ENCODE measurements at regions not wholly inside any gene's neighbourhood (a gene's known extent, or its start where the extent isn't known, plus 50 kb on each side); places are given as distances from the start of the nearest gene placed in this dataset.

GRCh38 chr2:83573060-83573459, 886.0 kb downstream of the SUCLG1 start:
- POLR2A ChIA-PET, result no interaction called here
- WGBS (ENCODE audit: missing lambda C conversion rate), result 81% methylated on average over 5 of the region's 5 CpGs
- no peak for FAIRE-seq

GRCh38 chr2:83572400-83572799, 886.7 kb downstream of the SUCLG1 start:
- POLR2A ChIA-PET, result no interaction called here
- CTCF ChIA-PET, result no interaction called here
- no peak overlapping the region for H3K4me3 ChIP-seq
- no peak overlapping the region for H3K4me2 ChIP-seq
- FAIRE-seq, result no peak
- ATAC-seq, result no peak
- TF ChIP-seq FOXS1 (CRISPR knock-in tag; IDR thresholded peaks at IDR 0.05) (no peak), BHLHE40 (IDR thresholded peaks at IDR 0.05; ENCODE audit: low read depth, low read length) (no peak), SMC3 (IDR thresholded peaks at IDR 0.05) (no peak), CHD2 (IDR thresholded peaks at IDR 0.05; ENCODE audit: low read length, partially characterized antibody) (no peak), BCL3 (IDR thresholded peaks at IDR 0.05) (no peak), CEBPB (IDR thresholded peaks at IDR 0.05) (no peak), JUN (IDR thresholded peaks at IDR 0.05) (no peak), HES2 (IDR thresholded peaks at IDR 0.05) (no peak), ZNF302 (CRISPR knock-in tag; IDR thresholded peaks at IDR 0.05) (no peak), NFE2L2 (conservative IDR thresholded peaks at IDR 0.05; ENCODE audit: low read length) (no peak), RCOR1 (IDR thresholded peaks at IDR 0.05; ENCODE audit: low read depth, low read length) (no peak), MAX (IDR thresholded peaks at IDR 0.05) (no peak), ZSCAN20 (CRISPR knock-in tag; IDR thresholded peaks at IDR 0.05) (no peak), E2F6 (IDR thresholded peaks at IDR 0.05; ENCODE audit: borderline replicate concordance, low read depth) (no peak), ATOH8 (CRISPR knock-in tag; IDR thresholded peaks at IDR 0.05; ENCODE audit: low read depth) (no peak)
- no peaks in the 10 kb centered on the region for H3K4me1 ChIP-seq
- no peak for DNase-seq (ENCODE audit: low read depth in 1 of 2, low spot score in 1 of 2)
- 23% methylated on average over 3 of the region's 3 CpGs for WGBS (ENCODE audit: missing lambda C conversion rate)
- H3K9me3 ChIP-seq, result no peaks in the 10 kb centered on the region; the same call in 2 of the 3 replicates
- no peak overlapping the region for H3K27ac ChIP-seq

More at GRCh38 chr2:83573060-83573459, 886.0 kb downstream of the SUCLG1 start:
- no peaks in the 10 kb centered on the region; the same call in 2 of the 3 replicates for H3K9me3 ChIP-seq
- ATAC-seq (no peak), DNase-seq (ENCODE audit: low read depth in 1 of 2, low spot score in 1 of 2) (no peak)
- no peak overlapping the region for H3K4me2 ChIP-seq
- CTCF ChIA-PET, result no interaction called here
- no peaks in the 10 kb centered on the region for H3K4me1 ChIP-seq
- no peak overlapping the region for H3K4me3 ChIP-seq
- H3K27ac ChIP-seq, result no peak overlapping the region
- no peak for TF ChIP-seq EP300 (IDR thresholded peaks at IDR 0.05)
- TF ChIP-seq MAFK (IDR thresholded peaks at IDR 0.05; ENCODE audit: partially characterized antibody), result peak; percentile 73
- TF ChIP-seq CHD2 (IDR thresholded peaks at IDR 0.05; ENCODE audit: low read length, partially characterized antibody), result no peak

- DNase-seq (ENCODE audit: low read depth in 1 of 2, low spot score in 1 of 2) (no peak), ATAC-seq (no peak), FAIRE-seq (no peak)
- no peaks in the 10 kb centered on the region for H3K4me1 ChIP-seq
- no peak overlapping the region for H3K4me3 ChIP-seq
- CTCF ChIA-PET, result no interaction called here
- TF ChIP-seq MAFK (IDR thresholded peaks at IDR 0.05; ENCODE audit: partially characterized antibody) (no peak), ZC3H11A (IDR thresholded peaks at IDR 0.05) (no peak), ZSCAN20 (CRISPR knock-in tag; IDR thresholded peaks at IDR 0.05) (no peak), RNF2 (IDR thresholded peaks at IDR 0.05; ENCODE audit: borderline replicate concordance, low read depth) (no peak), HOXB13 (CRISPR knock-in tag; IDR thresholded peaks at IDR 0.05; ENCODE audit: low read depth) (no peak), ATOH8 (CRISPR knock-in tag; IDR thresholded peaks at IDR 0.05; ENCODE audit: low read depth) (no peak), MYC (IDR thresholded peaks at IDR 0.05; ENCODE audit: borderline replicate concordance, low read length) (no peak), BCL3 (IDR thresholded peaks at IDR 0.05) (no peak), JUNB (IDR thresholded peaks at IDR 0.05) (no peak), GATA3 (IDR thresholded peaks at IDR 0.05; ENCODE audit: borderline replicate concordance) (no peak), SREBF2 (IDR thresholded peaks at IDR 0.05) (no peak), KDM1A (IDR thresholded peaks at IDR 0.05; ENCODE audit: low read depth) (no peak), POLR2AphosphoS2 (conservative IDR thresholded peaks at IDR 0.05; ENCODE audit: low read length) (no peak), FOSB (CRISPR knock-in tag; IDR thresholded peaks at IDR 0.05) (no peak), CBX8 (IDR thresholded peaks at IDR 0.05) (no peak), KDM5A (IDR thresholded peaks at IDR 0.05) (no peak), CHD4 (IDR thresholded peaks at IDR 0.05; ENCODE audit: borderline replicate concordance) (no peak), POLR2A (IDR thresholded peaks at IDR 0.05; ENCODE audit: low read length) (no peak), RARB (CRISPR knock-in tag; IDR thresholded peaks at IDR 0.05) (no peak)
- no peak overlapping the region for H3K27ac ChIP-seq
- H3K4me2 ChIP-seq, result no peak overlapping the region
- no peaks in the 10 kb centered on the region for H3K9me3 ChIP-seq
- POLR2A ChIA-PET, result no interaction called here
- WGBS (ENCODE audit: missing lambda C conversion rate), result 17% methylated on average over 3 of the region's 3 CpGs
Measured at GRCh38 chr2:83567551-83567950, 891.5 kb downstream of the SUCLG1 start.
